ENCODE measurements at regions not wholly inside any gene's neighbourhood (a gene's known extent, or its start where the extent isn't known, plus 50 kb on each side); places are given as distances from the start of the nearest gene placed in this dataset.
"Not testable (repeated sequence)": the region's sequence is repeated elsewhere in the genome, so short reads cannot be mapped to it uniquely, and the experiment has no call there.

- peak; percentile 74 for DNase-seq
These were observed 337.5 kb downstream of the SOX9 start for GRCh38 chr17:72458301-72458700.

- no peak for DNase-seq
These were observed 339.9 kb downstream of the SOX9 start for GRCh38 chr17:72460711-72461110.

- no peak for DNase-seq
These were observed 340.9 kb downstream of the SOX9 start for GRCh38 chr17:72461757-72462156.

- DNase-seq = no peak
These were observed 341.6 kb downstream of the SOX9 start for GRCh38 chr17:72462407-72462806.

- DNase-seq = no peak
These were observed 342.0 kb downstream of the SOX9 start for GRCh38 chr17:72462814-72463213.

- no peak for DNase-seq
These were observed 342.7 kb downstream of the SOX9 start for GRCh38 chr17:72463287-72464102.

- not testable (repeated sequence) for DNase-seq
These were observed 343.4 kb downstream of the SOX9 start for GRCh38 chr17:72464221-72464620.

GRCh38 chr17:72465191-72466024 is 344.6 kb downstream of the SOX9 start:
- DNase-seq = peak; percentile 24

- DNase-seq = no peak
These were observed 345.4 kb downstream of the SOX9 start for GRCh38 chr17:72466199-72466598.

GRCh38 chr17:72466606-72467005 is 345.8 kb downstream of the SOX9 start:
- no peak for DNase-seq

GRCh38 chr17:72467841-72468653 is 347.2 kb downstream of the SOX9 start:
- DNase-seq = peak; percentile 21

- DNase-seq = no peak
These were observed 348.0 kb downstream of the SOX9 start for GRCh38 chr17:72468841-72469240.

GRCh38 chr17:72470121-72470705 is 349.4 kb downstream of the SOX9 start:
- DNase-seq = no peak

GRCh38 chr17:72470734-72471133 is 349.9 kb downstream of the SOX9 start:
- DNase-seq = no peak

- DNase-seq = no peak
These were observed 350.5 kb downstream of the SOX9 start for GRCh38 chr17:72471296-72471695.

GRCh38 chr17:72472106-72472505 is 351.3 kb downstream of the SOX9 start:
- DNase-seq = no peak

- DNase-seq = not testable (repeated sequence)
These were observed 352.1 kb downstream of the SOX9 start for GRCh38 chr17:72472853-72473390.

GRCh38 chr17:72474243-72474642 is 353.4 kb downstream of the SOX9 start:
- no peak for DNase-seq

- no peak for DNase-seq
These were observed 354.1 kb downstream of the SOX9 start for GRCh38 chr17:72474719-72475477.

GRCh38 chr17:72476134-72476533 is 355.3 kb downstream of the SOX9 start:
- DNase-seq = no peak

GRCh38 chr17:72476575-72476986 is 355.8 kb downstream of the SOX9 start:
- DNase-seq = no peak

GRCh38 chr17:72477491-72477890 is 356.7 kb downstream of the SOX9 start:
- peak; percentile 74 for DNase-seq
